ENCODE measurements at regions not wholly inside any gene's neighbourhood (a gene's known extent, or its start where the extent isn't known, plus 50 kb on each side); places are given as distances from the start of the nearest gene placed in this dataset.
"Not testable (repeated sequence)": the region's sequence is repeated elsewhere in the genome, so short reads cannot be mapped to it uniquely, and the experiment has no call there.

DNA sequence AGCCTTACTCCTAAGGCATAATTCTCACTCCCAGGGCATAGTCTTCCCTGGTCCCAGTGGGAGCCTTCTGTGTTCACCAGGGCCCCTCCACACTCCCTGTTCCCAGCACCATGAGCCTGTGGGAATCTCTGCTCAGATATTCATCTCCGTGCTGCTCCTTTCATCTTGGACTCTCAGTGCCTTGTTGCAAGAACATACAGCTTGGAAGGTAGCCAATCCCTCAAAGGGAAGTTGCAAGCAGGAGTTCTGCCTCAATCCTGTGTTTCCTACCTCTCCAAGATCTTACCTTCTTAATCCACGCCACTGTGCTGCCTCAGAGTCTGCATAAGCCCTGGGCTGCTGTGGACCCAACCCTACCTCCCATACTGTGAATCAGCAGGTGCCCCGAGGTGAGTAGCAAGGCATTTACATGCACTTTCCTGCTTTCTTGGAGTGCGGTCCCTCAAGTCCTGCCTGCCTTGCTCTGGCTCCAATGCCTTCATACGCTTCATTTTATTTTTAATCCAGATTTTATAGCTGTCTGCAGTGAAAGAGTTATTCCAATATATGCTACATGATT lies 413.8 kb upstream of the RAB6C start:
- TF ChIP-seq, protein P1, sequence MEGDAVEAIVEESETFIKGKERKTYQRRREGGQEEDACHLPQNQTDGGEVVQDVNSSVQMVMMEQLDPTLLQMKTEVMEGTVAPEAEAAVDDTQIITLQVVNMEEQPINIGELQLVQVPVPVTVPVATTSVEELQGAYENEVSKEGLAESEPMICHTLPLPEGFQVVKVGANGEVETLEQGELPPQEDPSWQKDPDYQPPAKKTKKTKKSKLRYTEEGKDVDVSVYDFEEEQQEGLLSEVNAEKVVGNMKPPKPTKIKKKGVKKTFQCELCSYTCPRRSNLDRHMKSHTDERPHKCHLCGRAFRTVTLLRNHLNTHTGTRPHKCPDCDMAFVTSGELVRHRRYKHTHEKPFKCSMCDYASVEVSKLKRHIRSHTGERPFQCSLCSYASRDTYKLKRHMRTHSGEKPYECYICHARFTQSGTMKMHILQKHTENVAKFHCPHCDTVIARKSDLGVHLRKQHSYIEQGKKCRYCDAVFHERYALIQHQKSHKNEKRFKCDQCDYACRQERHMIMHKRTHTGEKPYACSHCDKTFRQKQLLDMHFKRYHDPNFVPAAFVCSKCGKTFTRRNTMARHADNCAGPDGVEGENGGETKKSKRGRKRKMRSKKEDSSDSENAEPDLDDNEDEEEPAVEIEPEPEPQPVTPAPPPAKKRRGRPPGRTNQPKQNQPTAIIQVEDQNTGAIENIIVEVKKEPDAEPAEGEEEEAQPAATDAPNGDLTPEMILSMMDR (IDR thresholded peaks at IDR 0.05): no peak
- H3K27me3 ChIP-seq: no peaks in the 10 kb centered on the region
- no peak overlapping the region for H3K27ac ChIP-seq
- H3K36me3 ChIP-seq: no peaks in the 10 kb centered on the region
- H3K4me1 ChIP-seq: no peaks in the 10 kb centered on the region
- DNase-seq (no peak), ATAC-seq (no peak)
- intact Hi-C loops (cut with DNase I): no loop called here
- peaks cover 3% of the 10 kb centered on the region for H3K9me3 ChIP-seq
- H3K4me3 ChIP-seq: no peak overlapping the region

GRCh38 chr2:129570812-129571211 lies 408.7 kb upstream of the RAB6C start:
- DNase-seq; ATAC-seq; intact Hi-C loops (cut with DNase I); H3K9me3 ChIP-seq; H3K4me3 ChIP-seq; H3K4me1 ChIP-seq; H3K27ac ChIP-seq; H3K36me3 ChIP-seq; H3K27me3 ChIP-seq: not testable (repeated sequence)

DNA sequence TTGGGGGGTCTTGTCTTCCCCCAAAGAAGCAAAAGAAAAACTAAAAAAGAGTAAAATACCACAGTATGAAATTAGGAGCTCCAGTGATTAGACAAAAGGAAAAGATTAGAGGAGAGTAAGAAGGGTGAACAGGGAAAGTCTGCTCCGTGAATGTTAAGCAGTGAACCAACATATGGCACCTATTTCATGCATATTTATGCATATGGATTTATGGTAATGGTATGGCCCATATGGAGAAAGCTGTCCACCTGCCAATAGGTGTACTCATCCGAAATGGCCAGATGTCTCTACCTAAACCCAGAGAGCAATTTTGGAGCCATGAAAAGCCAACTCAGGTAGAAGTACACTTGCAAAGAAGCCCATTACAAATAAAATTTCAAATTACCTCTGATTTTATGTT lies 404.0 kb upstream of the RAB6C start:
- Histone ChIP-seq H3K9me3 (peaks cover 6% of the 10 kb centered on the region), H3K27ac (no peak overlapping the region), H3K27me3 (no peaks in the 10 kb centered on the region), H3K4me3 (no peak overlapping the region), H3K36me3 (no peaks in the 10 kb centered on the region), H3K4me1 (no peaks in the 10 kb centered on the region)
- intact Hi-C loops (cut with DNase I): no loop called here
- DNase-seq: no peak
- no peak for ATAC-seq
- TF ChIP-seq, protein P1 (IDR thresholded peaks at IDR 0.05): no peak

GRCh38 chr2:129575880-129576279 lies 403.6 kb upstream of the RAB6C start:
- H3K27me3 ChIP-seq: no peaks in the 10 kb centered on the region
- H3K4me1 ChIP-seq: no peaks in the 10 kb centered on the region
- no peak overlapping the region for H3K4me3 ChIP-seq
- H3K36me3 ChIP-seq: no peaks in the 10 kb centered on the region
- intact Hi-C loops (cut with DNase I): no loop called here
- DNase-seq (no peak), ATAC-seq (no peak)
- H3K27ac ChIP-seq: no peak overlapping the region
- peaks cover 2% of the 10 kb centered on the region for H3K9me3 ChIP-seq
- TF ChIP-seq, protein P1 (IDR thresholded peaks at IDR 0.05): no peak

DNA sequence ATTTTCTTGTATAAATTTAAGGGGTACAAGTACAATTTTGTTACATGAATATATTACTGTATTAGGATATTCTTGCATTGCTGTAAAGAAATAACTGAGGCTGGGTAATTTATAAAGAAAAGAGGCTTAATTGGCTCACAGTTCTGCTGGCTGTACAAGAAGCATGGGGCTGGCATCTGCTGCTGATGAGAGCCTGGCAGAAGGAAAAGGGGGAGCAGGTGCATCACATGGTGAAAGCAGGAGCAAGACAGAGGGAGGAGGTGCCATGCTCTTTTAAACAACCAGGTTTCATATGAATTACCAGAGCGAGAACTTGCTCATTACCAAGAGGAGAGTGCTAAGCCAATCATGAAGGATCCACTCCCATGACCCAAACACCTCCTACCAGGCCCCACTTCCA lies 399.5 kb upstream of the RAB6C start:
- H3K27ac ChIP-seq: no peak overlapping the region
- no peak for DNase-seq
- no peaks in the 10 kb centered on the region for H3K4me1 ChIP-seq
- ATAC-seq: no peak
- intact Hi-C loops (cut with DNase I): no loop called here
- no peaks in the 10 kb centered on the region for H3K9me3 ChIP-seq
- no peaks in the 10 kb centered on the region for H3K36me3 ChIP-seq
- H3K27me3 ChIP-seq: no peaks in the 10 kb centered on the region
- no peak overlapping the region for H3K4me3 ChIP-seq
- TF ChIP-seq, protein P1 (IDR thresholded peaks at IDR 0.05): no peak

GRCh38 chr2:129585760-129586159 lies 393.7 kb upstream of the RAB6C start:
- H3K9me3 ChIP-seq: no peaks in the 10 kb centered on the region
- ATAC-seq (no peak), DNase-seq (no peak)
- TF ChIP-seq, protein P1 (IDR thresholded peaks at IDR 0.05): no peak
- H3K36me3 ChIP-seq: no peaks in the 10 kb centered on the region
- H3K27ac ChIP-seq: no peak overlapping the region
- H3K4me3 ChIP-seq: no peak overlapping the region
- intact Hi-C loops (cut with DNase I): no loop called here
- H3K4me1 ChIP-seq: no peaks in the 10 kb centered on the region
- peaks cover 5% of the 10 kb centered on the region for H3K27me3 ChIP-seq
